OCI-LY1 (cell line): ENCODE measurements at regions not wholly inside any gene's neighbourhood (a gene's known extent, or its start where the extent isn't known, plus 50 kb on each side); places are given as distances from the start of the nearest gene placed in this dataset.

Experiments
- EZH2 ChIP-seq: fragments of 200-600 bp; sonication (generic), shearing (Covaris generic); IDR thresholded peaks from 2 replicates; pipeline ENCODE4 v1.8.0; 2017; ENCODE audit warnings: borderline replicate concordance, mixed run types, mild to moderate bottlenecking, antibody characterized with exemption, low read length, moderate library complexity, mixed read lengths
- TF ChIP-seq, protein P1 (sequence below): fragments of 200-600 bp; sonication (generic), shearing (Covaris generic); IDR thresholded peaks from 2 replicates; pipeline ENCODE4 v1.5.1; 2017; ENCODE audit warnings: mild to moderate bottlenecking, antibody characterized with exemption, low read length, moderate library complexity, mixed read lengths

DNA sequence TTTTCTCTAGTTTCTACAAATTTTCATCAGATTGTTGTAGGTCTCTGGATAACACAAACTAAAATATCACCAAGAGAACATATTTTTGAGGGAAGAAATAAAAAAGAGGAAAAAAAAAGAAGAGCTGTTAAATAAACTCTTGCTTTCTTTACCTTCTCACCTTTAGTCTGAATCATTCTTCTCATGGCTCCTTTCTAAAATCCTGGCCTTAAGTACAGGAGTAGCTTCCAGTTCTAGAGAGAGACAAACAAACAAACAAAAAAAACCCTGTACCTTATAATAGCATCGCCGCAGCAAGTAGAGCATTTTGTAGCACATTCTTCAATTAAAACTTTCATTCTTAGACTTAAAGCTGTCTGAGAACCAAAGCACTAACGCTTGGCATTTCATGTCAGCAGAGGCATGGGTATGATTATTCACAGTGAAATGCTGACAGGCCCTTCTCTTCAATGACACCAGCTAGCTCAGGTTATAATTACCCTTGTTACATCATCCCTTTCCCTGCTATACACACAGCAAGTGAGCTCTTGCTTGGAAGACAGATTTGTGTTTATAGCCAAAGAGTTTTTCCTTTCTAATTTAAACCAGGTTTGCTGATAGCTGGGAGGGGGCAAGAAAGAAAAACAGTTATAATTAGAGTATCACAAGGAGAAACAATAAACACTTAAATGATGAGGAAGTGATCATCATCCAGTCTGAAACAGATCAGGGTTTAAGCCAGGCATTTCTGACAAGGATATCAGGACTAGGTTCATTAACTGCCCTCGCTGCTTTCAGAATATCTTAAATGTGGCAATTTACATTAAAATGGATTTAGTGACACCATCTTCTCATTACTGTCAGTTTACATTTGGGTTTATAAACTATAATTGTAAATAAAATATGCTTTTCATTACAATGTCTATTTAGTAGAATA, 510.9 kb upstream of the ZNF608 start:
- TF ChIP-seq, protein P1, sequence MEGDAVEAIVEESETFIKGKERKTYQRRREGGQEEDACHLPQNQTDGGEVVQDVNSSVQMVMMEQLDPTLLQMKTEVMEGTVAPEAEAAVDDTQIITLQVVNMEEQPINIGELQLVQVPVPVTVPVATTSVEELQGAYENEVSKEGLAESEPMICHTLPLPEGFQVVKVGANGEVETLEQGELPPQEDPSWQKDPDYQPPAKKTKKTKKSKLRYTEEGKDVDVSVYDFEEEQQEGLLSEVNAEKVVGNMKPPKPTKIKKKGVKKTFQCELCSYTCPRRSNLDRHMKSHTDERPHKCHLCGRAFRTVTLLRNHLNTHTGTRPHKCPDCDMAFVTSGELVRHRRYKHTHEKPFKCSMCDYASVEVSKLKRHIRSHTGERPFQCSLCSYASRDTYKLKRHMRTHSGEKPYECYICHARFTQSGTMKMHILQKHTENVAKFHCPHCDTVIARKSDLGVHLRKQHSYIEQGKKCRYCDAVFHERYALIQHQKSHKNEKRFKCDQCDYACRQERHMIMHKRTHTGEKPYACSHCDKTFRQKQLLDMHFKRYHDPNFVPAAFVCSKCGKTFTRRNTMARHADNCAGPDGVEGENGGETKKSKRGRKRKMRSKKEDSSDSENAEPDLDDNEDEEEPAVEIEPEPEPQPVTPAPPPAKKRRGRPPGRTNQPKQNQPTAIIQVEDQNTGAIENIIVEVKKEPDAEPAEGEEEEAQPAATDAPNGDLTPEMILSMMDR = no peak
- no peak for TF ChIP-seq EZH2
